Neural cell (in vitro differentiated cells): ENCODE measurements at regions not wholly inside any gene's neighbourhood (a gene's known extent, or its start where the extent isn't known, plus 50 kb on each side); places are given as distances from the start of the nearest gene placed in this dataset.

ENCODE experiments used
- H2AFZ ChIP-seq: fragments of 200-600, 300-800 bp; sonication (generic), shearing (Covaris generic); 2 replicates; pipeline ENCODE4 v1.6.0; 2014; ENCODE audit warnings: low read depth, mild to moderate bottlenecking, antibody characterized with exemption, low read length, moderate library complexity
- H3F3A ChIP-seq: fragments of 200-600 bp; shearing (Covaris generic); 2 replicates; pipeline ENCODE4 v1.6.1; 2016; ENCODE audit warnings: mild to moderate bottlenecking, moderate library complexity, mixed read lengths, antibody characterized with exemption, low read length; ENCODE audit not compliant: insufficient read depth, poor library complexity, severe bottlenecking
- H3K27ac ChIP-seq: fragments of 200-600, 300-800 bp; sonication (generic), shearing (Covaris generic); 2 replicates; pipeline ENCODE4 v1.5.1; 2014; ENCODE audit warnings: mild to moderate bottlenecking, low read length, moderate library complexity
- H3K27me3 ChIP-seq: fragments of 300-800, 200-600 bp; sonication (generic), shearing (Covaris generic); 2 replicates; pipeline ENCODE4 v1.6.0; 2014; ENCODE audit warnings: mild to moderate bottlenecking, low read depth, low read length, moderate library complexity; ENCODE audit not compliant: insufficient read depth
- H3K36me3 ChIP-seq: fragments of 300-800, 200-600 bp; sonication (generic), shearing (Covaris generic); 2 replicates; pipeline ENCODE4 v1.5.1; 2014; ENCODE audit warnings: mild to moderate bottlenecking, antibody characterized with exemption, low read length, moderate library complexity; ENCODE audit not compliant: insufficient read depth
- H3K4me2 ChIP-seq: fragments of 300-800, 200-600 bp; sonication (generic), shearing (Covaris generic); 2 replicates; pipeline ENCODE4 v1.6.0; 2014; ENCODE audit warnings: mild to moderate bottlenecking, low read length
- H3K4me3 ChIP-seq: fragments of 300-800, 200-600 bp; sonication (generic), shearing (Covaris generic); 2 replicates; pipeline ENCODE4 v1.5.1; 2014; ENCODE audit warnings: mild to moderate bottlenecking, low read length, moderate library complexity
- H3K79me2 ChIP-seq: fragments of 200-600 bp; shearing (Covaris generic); replicated peaks from 2 replicates; pipeline ENCODE4 v1.6.0; 2014; ENCODE audit warnings: mild to moderate bottlenecking, low read length, moderate library complexity; ENCODE audit not compliant: insufficient read depth
- H3K9ac ChIP-seq: fragments of 300-800, 200-600 bp; sonication (generic), shearing (Covaris generic); 2 replicates; pipeline ENCODE4 v1.6.1; 2016; ENCODE audit warnings: mild to moderate bottlenecking, low read length, mixed read lengths
- H3K9me2 ChIP-seq: fragments of 200-600 bp; shearing (Covaris generic); 2 replicates; pipeline ENCODE4 v1.6.1; 2016; ENCODE audit warnings: mild to moderate bottlenecking, low read length, mixed read lengths; ENCODE audit not compliant: insufficient read depth
- H3K9me3 ChIP-seq: fragments of 200-600, 300-800 bp; sonication (generic), shearing (Covaris generic); 2 replicates; pipeline ENCODE4 v1.6.1; 2016; ENCODE audit warnings: mild to moderate bottlenecking, mixed run types, low read length, moderate library complexity, mixed read lengths
- H4K20me1 ChIP-seq: fragments of 200-600 bp; shearing (Covaris generic); 2 replicates; pipeline ENCODE4 v1.6.1; 2016; ENCODE audit warnings: mild to moderate bottlenecking, mixed run types; ENCODE audit not compliant: insufficient read depth
- EP300 ChIP-seq: fragments of 450-650 bp; conservative IDR thresholded peaks from 2 replicates; pipeline ENCODE4 v1.6.1; 2014; ENCODE audit warnings: antibody characterized with exemption, mild to moderate bottlenecking, moderate library complexity; ENCODE audit not compliant: poor library complexity, severe bottlenecking
- EZH2 ChIP-seq: fragments of 200-600, 300-800 bp; shearing (Covaris generic), sonication (generic); IDR thresholded peaks from 2 replicates; pipeline ENCODE4 v1.6.1; 2014; ENCODE audit warnings: antibody characterized with exemption, low read length, borderline replicate concordance, mild to moderate bottlenecking; ENCODE audit not compliant: insufficient read depth, poor library complexity, severe bottlenecking
- MXI1 ChIP-seq: fragments of 450-650 bp; conservative IDR thresholded peaks from 2 replicates; pipeline ENCODE4 v1.6.1; 2014; ENCODE audit warnings: antibody characterized with exemption, mild to moderate bottlenecking; ENCODE audit not compliant: poor library complexity, severe bottlenecking
- POLR2AphosphoS5 ChIP-seq: IDR thresholded peaks from 2 replicates; pipeline ENCODE4 v1.6.1; 2012
- RAD21 ChIP-seq: fragments of 450-650 bp; conservative IDR thresholded peaks from 2 replicates; pipeline ENCODE4 v1.6.1; 2014; ENCODE audit warnings: antibody characterized with exemption, mild to moderate bottlenecking, moderate library complexity
- REST ChIP-seq: IDR thresholded peaks from 2 replicates; pipeline ENCODE4 v1.6.1; 2012; ENCODE audit warnings: borderline replicate concordance
- SMC3 ChIP-seq: fragments of 450-650 bp; conservative IDR thresholded peaks from 2 replicates; pipeline ENCODE4 v1.6.1; 2014; ENCODE audit warnings: antibody characterized with exemption, mild to moderate bottlenecking, moderate library complexity; ENCODE audit not compliant: poor library complexity
- TAF1 ChIP-seq: IDR thresholded peaks from 2 replicates; pipeline ENCODE4 v1.6.1; 2012; ENCODE audit warnings: low read depth
- TF ChIP-seq, protein P1 (sequence below): fragments of 450-650 bp; IDR thresholded peaks from 2 replicates; pipeline ENCODE4 v1.5.1; 2014; ENCODE audit warnings: antibody characterized with exemption, mild to moderate bottlenecking, moderate library complexity; ENCODE audit not compliant: poor library complexity, severe bottlenecking

- Histone ChIP-seq H3K4me2 (no peak overlapping the region), H3K9ac (no peak overlapping the region), H2AFZ (no peak overlapping the region), H3F3A (no peaks in the 10 kb centered on the region), H3K4me3 (no peak overlapping the region), H3K36me3 (no peaks in the 10 kb centered on the region), H4K20me1 (no peaks in the 10 kb centered on the region), H3K9me3 (no peaks in the 10 kb centered on the region), H3K27me3 (no peaks in the 10 kb centered on the region), H3K9me2 (no peaks in the 10 kb centered on the region), H3K27ac (no peak overlapping the region), H3K79me2 (no peaks in the 10 kb centered on the region)
- TF ChIP-seq TAF1, result no peak
- TF ChIP-seq POLR2AphosphoS5, result no peak
- no peak for TF ChIP-seq EP300
- TF ChIP-seq, protein P1, sequence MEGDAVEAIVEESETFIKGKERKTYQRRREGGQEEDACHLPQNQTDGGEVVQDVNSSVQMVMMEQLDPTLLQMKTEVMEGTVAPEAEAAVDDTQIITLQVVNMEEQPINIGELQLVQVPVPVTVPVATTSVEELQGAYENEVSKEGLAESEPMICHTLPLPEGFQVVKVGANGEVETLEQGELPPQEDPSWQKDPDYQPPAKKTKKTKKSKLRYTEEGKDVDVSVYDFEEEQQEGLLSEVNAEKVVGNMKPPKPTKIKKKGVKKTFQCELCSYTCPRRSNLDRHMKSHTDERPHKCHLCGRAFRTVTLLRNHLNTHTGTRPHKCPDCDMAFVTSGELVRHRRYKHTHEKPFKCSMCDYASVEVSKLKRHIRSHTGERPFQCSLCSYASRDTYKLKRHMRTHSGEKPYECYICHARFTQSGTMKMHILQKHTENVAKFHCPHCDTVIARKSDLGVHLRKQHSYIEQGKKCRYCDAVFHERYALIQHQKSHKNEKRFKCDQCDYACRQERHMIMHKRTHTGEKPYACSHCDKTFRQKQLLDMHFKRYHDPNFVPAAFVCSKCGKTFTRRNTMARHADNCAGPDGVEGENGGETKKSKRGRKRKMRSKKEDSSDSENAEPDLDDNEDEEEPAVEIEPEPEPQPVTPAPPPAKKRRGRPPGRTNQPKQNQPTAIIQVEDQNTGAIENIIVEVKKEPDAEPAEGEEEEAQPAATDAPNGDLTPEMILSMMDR, result no peak
These were observed 615.4 kb upstream of the KLF4 start for GRCh38 chr9:108104991-108105390.

DNA sequence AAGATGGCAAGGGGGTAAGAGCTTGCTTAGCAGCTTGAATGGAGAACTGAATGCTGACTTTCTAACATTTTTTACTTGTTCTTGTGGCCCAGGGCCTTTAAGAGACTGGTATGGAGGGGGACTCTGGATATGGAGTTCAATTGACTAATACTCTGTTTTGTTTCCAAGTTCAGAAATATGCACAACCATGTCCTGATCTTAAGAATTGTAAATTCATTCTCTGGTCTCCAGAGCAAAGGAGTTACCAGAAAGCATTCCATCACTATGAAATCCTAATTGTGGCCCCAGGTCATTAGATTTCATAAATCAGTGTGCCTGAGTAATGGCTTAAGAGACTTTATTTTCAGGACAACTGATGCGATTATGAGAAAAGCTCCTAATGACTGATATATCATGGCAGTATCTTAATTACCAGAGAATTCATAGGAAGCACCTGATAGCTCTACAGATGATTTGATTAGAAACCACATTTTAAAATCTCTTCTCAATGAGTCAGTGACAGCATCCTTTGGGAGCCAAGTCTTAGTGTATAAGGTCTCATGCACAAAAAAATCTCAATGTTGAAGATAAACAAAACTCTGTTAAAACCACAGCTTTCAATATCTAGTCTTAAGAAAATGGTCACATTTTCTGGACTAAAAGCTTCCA, 613.6 kb upstream of the KLF4 start:
- no peaks in the 10 kb centered on the region for H3K9me2 ChIP-seq
- no peak overlapping the region for H3K4me2 ChIP-seq
- no peaks in the 10 kb centered on the region for H3K27me3 ChIP-seq
- H4K20me1 ChIP-seq, result no peaks in the 10 kb centered on the region
- H3K36me3 ChIP-seq, result no peaks in the 10 kb centered on the region
- no peak overlapping the region for H2AFZ ChIP-seq
- H3K4me3 ChIP-seq, result no peak overlapping the region
- no peaks in the 10 kb centered on the region for H3K79me2 ChIP-seq
- TF ChIP-seq SMC3 (no peak), POLR2AphosphoS5 (no peak)
- no peaks in the 10 kb centered on the region for H3F3A ChIP-seq
- no peaks in the 10 kb centered on the region for H3K9me3 ChIP-seq
- H3K27ac ChIP-seq, result no peak overlapping the region
- no peak overlapping the region for H3K9ac ChIP-seq

- no peaks in the 10 kb centered on the region for H4K20me1 ChIP-seq
- H3F3A ChIP-seq, result no peaks in the 10 kb centered on the region
- H3K36me3 ChIP-seq, result no peaks in the 10 kb centered on the region
- no peak overlapping the region for H3K9ac ChIP-seq
- no peak overlapping the region for H3K27ac ChIP-seq
- H3K9me2 ChIP-seq, result no peaks in the 10 kb centered on the region
- no peaks in the 10 kb centered on the region for H3K79me2 ChIP-seq
- no peaks in the 10 kb centered on the region for H3K9me3 ChIP-seq
- TF ChIP-seq EZH2, result no peak
- no peak for TF ChIP-seq RAD21
- TF ChIP-seq SMC3, result no peak
- no peak for TF ChIP-seq EP300
- no peak for TF ChIP-seq POLR2AphosphoS5
- H3K4me3 ChIP-seq, result no peak overlapping the region
- no peak overlapping the region for H2AFZ ChIP-seq
- no peaks in the 10 kb centered on the region for H3K27me3 ChIP-seq
- no peak overlapping the region for H3K4me2 ChIP-seq
These were observed 611.8 kb upstream of the KLF4 start for GRCh38 chr9:108101410-108101809.

- Histone ChIP-seq H3K36me3 (no peaks in the 10 kb centered on the region), H3F3A (no peaks in the 10 kb centered on the region), H3K9me2 (no peaks in the 10 kb centered on the region), H3K27ac (no peak overlapping the region), H3K27me3 (no peaks in the 10 kb centered on the region), H3K4me2 (no peak overlapping the region), H4K20me1 (no peaks in the 10 kb centered on the region), H3K79me2 (no peaks in the 10 kb centered on the region), H3K9me3 (no peaks in the 10 kb centered on the region), H3K4me3 (no peak overlapping the region), H2AFZ (no peak overlapping the region), H3K9ac (no peak overlapping the region)
- no peak for TF ChIP-seq SMC3
- no peak for TF ChIP-seq TAF1
- TF ChIP-seq POLR2AphosphoS5, result no peak
- no peak for TF ChIP-seq REST
- no peak for TF ChIP-seq RAD21
- TF ChIP-seq MXI1, result no peak
- no peak for TF ChIP-seq EZH2
- TF ChIP-seq, protein P1, result no peak
- TF ChIP-seq EP300, result no peak
These were observed 611.0 kb upstream of the KLF4 start for GRCh38 chr9:108100571-108100970.
